AG04450 (cell line): ENCODE measurements at regions not wholly inside any gene's neighbourhood (a gene's known extent, or its start where the extent isn't known, plus 50 kb on each side); places are given as distances from the start of the nearest gene placed in this dataset.

Experiments used
- CTCF ChIA-PET: fragments of 300-600, 350-600 bp; formaldehyde crosslinking; extraction: SDS; loops from one replicate; lab custom pipeline; 2022; ENCODE audit warnings: antibody characterized with exemption, inconsistent platforms; lab: Charles Lee
- POLR2A ChIA-PET: fragments of 350-600 bp; formaldehyde crosslinking; extraction: SDS; loops from one replicate; lab custom pipeline; 2021; ENCODE audit warnings: antibody characterized with exemption, inconsistent platforms; lab: Yijun Ruan, JAX
- DNase-seq: peaks from one replicate; pipeline ENCODE4 v3.0.0-alpha.2; 2011; ENCODE audit warnings: low read depth, low spot score
- H3K27ac ChIP-seq: one replicate; pipeline ENCODE4 v1.5.1; 2012; ENCODE audit warnings: low read depth, low read length, control low read depth
- H3K27me3 ChIP-seq: one replicate; pipeline ENCODE4 v1.6.0; 2012; ENCODE audit warnings: low read length; ENCODE audit not compliant: control insufficient read depth, insufficient read depth
- H3K4me3 ChIP-seq: 2 replicates; pipeline ENCODE4 v1.5.1; 2011; ENCODE audit warnings: mild to moderate bottlenecking, low read depth, low read length, control low read depth
- H3K9me3 ChIP-seq: 2 replicates; pipeline ENCODE4 v1.5.1; 2012; ENCODE audit warnings: low read length; ENCODE audit not compliant: control insufficient read depth, insufficient read depth
- TF ChIP-seq, protein P1 (sequence below): IDR thresholded peaks from 2 replicates; pipeline ENCODE4 v1.5.1; 2011; ENCODE audit warnings: low read depth, low read length, control low read depth, inconsistent platforms

DNA sequence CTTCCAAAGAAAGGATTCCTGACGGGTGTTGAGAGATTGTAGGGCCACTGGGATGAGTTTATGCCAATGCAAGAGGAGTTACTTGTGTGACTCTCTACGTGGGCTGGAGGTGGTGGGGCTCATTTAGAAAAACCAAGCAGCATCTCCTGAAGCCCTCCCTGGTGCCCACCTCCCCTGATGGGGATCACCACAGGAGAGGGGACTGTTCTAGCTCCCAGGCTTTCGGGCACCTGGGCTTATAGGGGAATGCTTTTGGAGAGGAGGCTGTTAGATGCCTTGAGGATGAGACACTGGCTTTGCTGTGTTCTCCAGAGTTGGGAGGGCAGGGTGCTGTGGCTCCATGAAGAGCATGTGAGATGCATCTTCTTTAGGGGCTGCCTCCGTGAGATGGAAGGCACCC, 65.0 kb downstream of the IRX1 start:
- POLR2A ChIA-PET, result no interaction called here
- peaks cover 51% of the 10 kb centered on the region for H3K9me3 ChIP-seq

DNA sequence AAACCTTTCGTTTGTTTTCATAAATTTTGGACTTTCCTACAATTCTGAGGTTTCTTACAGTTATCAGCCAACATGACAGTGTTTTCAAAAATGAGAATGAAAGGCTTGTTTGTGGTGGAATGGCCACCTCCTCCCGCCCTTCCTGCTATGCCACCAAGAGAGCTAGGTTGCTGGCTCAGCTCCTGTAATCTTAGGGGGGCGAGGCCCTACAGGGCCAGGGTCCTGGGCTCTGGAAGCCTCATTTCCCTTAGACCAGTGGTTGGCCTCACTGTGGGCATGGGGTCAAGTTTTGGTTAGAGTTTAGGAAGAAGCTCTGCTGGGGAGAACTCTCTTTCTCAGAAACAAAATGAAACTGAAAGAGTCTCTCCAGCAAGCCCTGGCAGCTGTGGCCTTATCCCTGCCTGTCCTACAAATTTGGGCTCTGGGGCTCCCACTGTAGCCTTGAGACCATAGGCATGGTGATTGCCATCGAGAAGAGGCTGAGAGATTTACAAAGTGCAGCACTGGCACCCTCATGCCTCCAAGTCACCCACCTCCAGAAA, 66.2 kb downstream of the IRX1 start:
- POLR2A ChIA-PET, result no interaction called here
- TF ChIP-seq, protein P1, sequence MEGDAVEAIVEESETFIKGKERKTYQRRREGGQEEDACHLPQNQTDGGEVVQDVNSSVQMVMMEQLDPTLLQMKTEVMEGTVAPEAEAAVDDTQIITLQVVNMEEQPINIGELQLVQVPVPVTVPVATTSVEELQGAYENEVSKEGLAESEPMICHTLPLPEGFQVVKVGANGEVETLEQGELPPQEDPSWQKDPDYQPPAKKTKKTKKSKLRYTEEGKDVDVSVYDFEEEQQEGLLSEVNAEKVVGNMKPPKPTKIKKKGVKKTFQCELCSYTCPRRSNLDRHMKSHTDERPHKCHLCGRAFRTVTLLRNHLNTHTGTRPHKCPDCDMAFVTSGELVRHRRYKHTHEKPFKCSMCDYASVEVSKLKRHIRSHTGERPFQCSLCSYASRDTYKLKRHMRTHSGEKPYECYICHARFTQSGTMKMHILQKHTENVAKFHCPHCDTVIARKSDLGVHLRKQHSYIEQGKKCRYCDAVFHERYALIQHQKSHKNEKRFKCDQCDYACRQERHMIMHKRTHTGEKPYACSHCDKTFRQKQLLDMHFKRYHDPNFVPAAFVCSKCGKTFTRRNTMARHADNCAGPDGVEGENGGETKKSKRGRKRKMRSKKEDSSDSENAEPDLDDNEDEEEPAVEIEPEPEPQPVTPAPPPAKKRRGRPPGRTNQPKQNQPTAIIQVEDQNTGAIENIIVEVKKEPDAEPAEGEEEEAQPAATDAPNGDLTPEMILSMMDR, result no peak
- H3K4me3 ChIP-seq, result no peak overlapping the region

More for the DNA sequence above, 65.0 kb downstream of the IRX1 start:
- TF ChIP-seq, protein P1, result no peak
- no peak overlapping the region for H3K4me3 ChIP-seq
- H3K27ac ChIP-seq, result no peak overlapping the region
- DNase-seq, result no peak
- H3K27me3 ChIP-seq, result no peaks in the 10 kb centered on the region
- CTCF ChIA-PET, result no interaction called here

DNA sequence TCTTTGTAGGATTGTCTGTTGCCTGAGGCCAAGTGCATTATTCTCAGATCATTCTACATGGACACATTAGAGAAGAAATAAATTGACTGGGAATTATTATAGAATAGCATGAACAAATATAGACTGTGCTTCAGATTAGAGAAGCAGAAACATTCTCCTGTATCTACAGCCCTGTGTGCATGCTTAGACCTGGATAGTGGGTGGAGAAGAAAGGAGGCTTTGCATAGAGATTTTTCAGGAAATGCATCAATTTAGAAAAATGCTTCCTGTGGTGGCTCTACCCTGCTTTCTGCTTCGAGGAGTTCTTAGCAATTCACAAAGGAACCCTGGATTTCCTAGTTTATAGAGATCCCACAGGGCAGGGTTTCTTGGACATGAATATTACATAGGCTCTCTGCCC, 66.7 kb downstream of the IRX1 start:
- H3K27ac ChIP-seq, result no peak overlapping the region
- H3K9me3 ChIP-seq, result peaks cover 37% of the 10 kb centered on the region
- ChIA-PET POLR2A (no interaction called here), CTCF (interaction anchor here (0.6 kb wide), 1 partner anchor 574 kb away, joined by 4 read pairs; no protein-coding TSS in a partner anchor)
- no peak for DNase-seq
- no peak overlapping the region for H3K4me3 ChIP-seq
- TF ChIP-seq, protein P1, result no peak
- no peaks in the 10 kb centered on the region for H3K27me3 ChIP-seq

More for the DNA sequence above, 66.2 kb downstream of the IRX1 start:
- no peak for DNase-seq
- Histone ChIP-seq H3K27ac (no peak overlapping the region), H3K9me3 (peaks cover 42% of the 10 kb centered on the region), H3K27me3 (no peaks in the 10 kb centered on the region)
- CTCF ChIA-PET, result interaction anchor here (0.6 kb wide), 1 partner anchor 574 kb away, joined by 4 read pairs; no protein-coding TSS in a partner anchor

DNA sequence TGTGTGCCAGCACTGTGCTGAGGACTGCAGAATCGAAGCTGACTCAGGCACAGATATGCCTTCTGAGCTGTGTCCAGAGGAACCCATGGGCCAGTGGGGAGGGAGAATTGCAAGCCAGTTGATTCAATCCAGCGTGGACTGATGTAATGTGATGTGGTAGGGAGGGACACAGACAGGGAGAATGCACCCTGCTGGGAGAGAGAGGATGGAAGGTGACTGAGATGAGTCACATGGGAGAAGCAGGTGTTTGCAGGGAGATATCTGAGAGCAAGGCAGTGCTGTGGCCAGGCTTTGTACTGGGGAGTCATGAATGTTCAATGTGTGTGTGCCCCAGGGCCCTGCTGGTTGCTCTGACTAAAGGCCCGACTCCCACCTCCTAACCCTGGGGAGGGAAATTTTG, 75.7 kb downstream of the IRX1 start:
- Histone ChIP-seq H3K27ac (no peak overlapping the region), H3K27me3 (no peaks in the 10 kb centered on the region), H3K9me3 (peaks cover 42% of the 10 kb centered on the region), H3K4me3 (no peak overlapping the region)
- DNase-seq, result no peak
- TF ChIP-seq, protein P1, result no peak
- CTCF ChIA-PET, result no interaction called here
- POLR2A ChIA-PET, result no interaction called here

DNA sequence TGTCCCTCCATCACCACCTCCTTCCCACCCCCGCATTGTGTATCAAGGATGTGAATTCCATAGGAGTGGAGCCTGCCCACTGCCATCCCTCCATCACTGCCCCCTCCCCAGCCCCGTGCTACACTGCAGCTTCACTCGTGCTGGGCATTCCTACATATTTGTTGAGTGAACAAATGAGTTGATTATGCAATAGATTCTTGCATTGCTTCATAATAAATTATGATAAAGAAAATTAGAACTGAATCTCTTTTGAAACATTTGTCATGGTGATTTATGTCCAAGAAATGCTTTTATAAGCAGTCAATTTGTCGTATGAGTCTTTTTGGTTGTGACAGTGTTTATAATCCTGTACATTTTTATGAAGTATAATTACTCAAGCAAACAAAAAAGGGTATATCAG, 83.2 kb downstream of the IRX1 start:
- ChIA-PET POLR2A (no interaction called here), CTCF (no interaction called here)
- DNase-seq, result no peak
- no peak overlapping the region for H3K27ac ChIP-seq
- no peak overlapping the region for H3K4me3 ChIP-seq
- H3K9me3 ChIP-seq, result peaks cover 47% of the 10 kb centered on the region
- TF ChIP-seq, protein P1, result no peak
- H3K27me3 ChIP-seq, result no peaks in the 10 kb centered on the region
